Iris pigment epithelial cell (primary cell): ENCODE measurements at regions not wholly inside any gene's neighbourhood (a gene's known extent, or its start where the extent isn't known, plus 50 kb on each side); places are given as distances from the start of the nearest gene placed in this dataset.
"Not testable (repeated sequence)": the region's sequence is repeated elsewhere in the genome, so short reads cannot be mapped to it uniquely, and the experiment has no call there.

Experiments used
- DNase-seq: peaks from one replicate; pipeline ENCODE4 v3.0.0-alpha.2; 2011; ENCODE audit warnings: low read depth

DNA sequence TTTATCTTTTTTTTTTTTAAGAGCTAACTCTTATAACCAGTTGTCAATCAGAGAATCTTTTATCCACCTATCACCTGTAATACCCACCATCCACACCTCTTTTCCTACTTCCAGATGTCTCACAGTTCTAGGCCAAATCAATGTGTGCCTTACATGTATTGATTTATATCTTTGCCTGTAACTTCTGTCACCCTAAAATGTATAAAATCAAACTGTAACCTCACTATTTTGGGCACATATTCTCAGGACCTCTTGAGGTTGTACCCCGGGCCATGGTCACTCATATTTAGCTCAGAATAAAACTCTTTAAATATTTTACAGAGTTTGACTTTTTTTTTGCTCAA lies 404.7 kb upstream of the RORB start:
- no peak for DNase-seq

GRCh38 chr9:74094037-74094436 lies 403.1 kb upstream of the RORB start:
- DNase-seq = not testable (repeated sequence)

DNA sequence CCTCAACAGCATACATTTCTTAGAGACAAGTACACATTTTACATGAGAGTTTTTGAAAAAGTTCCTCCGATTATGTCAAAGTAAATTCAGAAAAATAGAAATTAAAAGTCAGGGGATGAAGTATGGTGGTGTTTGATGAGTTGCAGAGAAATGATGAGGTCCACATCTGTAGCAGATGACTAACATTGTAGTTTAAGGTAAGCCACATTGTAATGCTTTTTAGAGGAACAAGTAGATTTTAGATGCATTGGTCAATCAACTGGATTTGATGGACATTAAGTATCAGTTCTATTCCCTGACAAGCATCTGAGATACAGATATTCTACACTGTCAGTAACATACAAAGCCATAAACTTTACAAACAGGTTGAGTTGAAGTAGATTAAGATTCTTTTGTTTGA lies 402.4 kb upstream of the RORB start:
- no peak for DNase-seq

DNA sequence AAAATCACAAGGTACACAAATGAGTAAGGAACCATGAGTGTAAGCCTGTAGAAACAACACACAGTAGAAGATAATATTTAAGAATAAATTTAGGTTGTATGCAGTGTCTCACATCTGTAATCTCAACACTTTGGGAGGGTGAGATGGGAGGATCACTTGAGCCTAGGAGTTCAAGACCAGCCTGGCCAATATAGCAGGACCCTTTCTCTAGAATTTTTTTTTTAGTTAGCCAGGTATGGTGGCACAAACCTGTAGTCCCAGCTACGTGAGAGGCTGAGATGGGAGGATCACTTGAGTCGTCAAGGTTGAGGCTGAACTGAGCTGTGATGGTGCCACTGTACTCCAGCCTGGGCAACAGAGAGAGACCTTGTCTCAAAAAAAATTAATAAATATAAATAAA lies 401.2 kb upstream of the RORB start:
- DNase-seq = no peak

DNA sequence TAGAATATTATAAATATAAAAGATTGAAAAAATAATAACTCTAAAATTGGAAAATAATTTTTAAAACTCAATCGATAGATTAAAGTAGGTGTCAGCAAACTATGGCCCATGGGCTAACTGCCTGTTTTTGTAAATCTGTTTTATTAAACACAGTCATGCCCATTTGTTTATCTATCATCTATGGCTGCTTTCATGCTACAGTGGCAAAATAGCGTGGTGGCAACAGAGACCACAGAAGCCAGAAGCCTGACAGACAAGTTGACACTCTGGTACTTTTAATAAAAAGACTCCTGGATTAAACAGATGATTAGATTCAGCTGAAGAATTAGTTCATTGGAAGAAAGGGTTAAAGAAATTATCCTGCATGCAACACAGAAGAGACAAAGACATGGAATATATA lies 400.7 kb upstream of the RORB start:
- DNase-seq = no peak

- DNase-seq = no peak
Observed at GRCh38 chr9:74100042-74100441, 397.1 kb upstream of the RORB start.

DNA sequence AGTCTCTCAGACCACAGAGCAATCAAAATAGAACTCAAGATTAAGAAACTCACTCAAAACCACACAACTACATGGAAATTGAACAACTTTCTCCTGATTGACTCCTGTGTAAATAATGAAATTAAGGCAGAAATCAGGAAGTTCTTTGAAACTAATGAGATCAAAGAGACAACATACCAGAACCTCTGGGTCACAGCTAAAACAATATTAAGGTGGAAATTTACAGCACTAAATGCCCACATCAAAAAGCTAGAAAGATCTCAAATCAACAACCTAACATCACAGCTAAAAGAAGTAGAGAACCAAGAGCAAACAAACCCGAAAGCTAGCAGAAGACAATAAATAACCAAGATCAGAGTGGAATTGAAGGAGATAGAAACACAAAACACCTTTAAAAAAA lies 395.0 kb upstream of the RORB start:
- DNase-seq = not testable (repeated sequence)

GRCh38 chr9:74102702-74103101 lies 394.4 kb upstream of the RORB start:
- no peak for DNase-seq

DNA sequence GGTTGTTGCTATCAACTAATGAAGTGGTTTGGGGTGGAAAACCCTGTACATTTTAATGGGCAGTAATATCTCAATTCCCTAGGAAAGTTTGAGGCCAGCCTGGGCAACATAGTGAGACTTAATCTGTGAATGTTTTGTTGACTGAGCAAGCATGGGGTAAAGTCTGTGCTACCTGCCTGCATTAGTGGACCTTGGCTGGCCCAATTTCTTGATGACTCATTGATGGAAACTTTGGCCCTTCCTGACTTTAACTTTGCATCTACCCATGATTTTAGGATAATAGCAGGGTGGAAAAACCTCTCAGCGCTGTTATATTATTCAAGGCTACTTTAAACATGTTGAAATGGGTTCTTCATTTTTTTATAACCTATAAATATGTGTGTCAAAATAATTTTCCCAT lies 389.4 kb upstream of the RORB start:
- DNase-seq = no peak

DNA sequence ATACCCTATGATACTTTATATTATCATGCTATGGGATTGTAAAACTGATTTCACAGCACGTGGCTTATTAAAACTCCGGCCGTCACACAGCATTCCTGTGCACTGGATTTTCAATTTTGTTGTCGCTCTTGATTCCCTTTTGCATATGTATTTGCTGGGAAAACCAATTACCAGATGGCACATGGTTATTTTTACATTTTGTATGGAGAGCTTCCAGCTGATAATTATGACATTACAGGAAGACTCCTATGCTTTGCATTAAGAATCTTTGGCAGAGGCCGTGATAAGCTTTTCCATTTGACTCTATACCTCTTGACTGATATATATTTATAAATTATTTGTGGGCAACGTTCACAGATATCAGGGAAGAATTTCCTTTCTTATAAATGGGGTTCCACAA lies 381.2 kb upstream of the RORB start:
- no peak for DNase-seq

- DNase-seq = no peak
Observed at GRCh38 chr9:74117151-74117550, 380.0 kb upstream of the RORB start.

DNA sequence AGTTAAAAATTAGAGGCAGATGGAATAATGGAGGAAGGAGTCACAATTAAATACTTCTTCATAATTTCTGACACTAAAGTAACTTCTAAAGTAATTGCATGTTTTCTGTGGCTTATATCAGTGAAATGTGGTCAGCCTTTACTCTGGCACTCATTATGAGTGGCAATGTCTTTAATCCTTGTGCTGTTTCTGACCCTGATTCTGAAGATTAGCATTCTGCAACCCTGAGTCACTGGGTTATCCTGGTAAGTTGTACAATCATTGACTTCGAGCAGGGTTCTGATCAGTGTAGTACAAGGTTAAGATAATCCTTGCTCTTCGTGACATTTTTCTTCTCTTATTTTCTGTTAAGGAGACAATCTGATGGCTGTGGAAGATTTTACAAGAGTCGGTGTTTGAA lies 379.4 kb upstream of the RORB start:
- peak; percentile 60 for DNase-seq

DNA sequence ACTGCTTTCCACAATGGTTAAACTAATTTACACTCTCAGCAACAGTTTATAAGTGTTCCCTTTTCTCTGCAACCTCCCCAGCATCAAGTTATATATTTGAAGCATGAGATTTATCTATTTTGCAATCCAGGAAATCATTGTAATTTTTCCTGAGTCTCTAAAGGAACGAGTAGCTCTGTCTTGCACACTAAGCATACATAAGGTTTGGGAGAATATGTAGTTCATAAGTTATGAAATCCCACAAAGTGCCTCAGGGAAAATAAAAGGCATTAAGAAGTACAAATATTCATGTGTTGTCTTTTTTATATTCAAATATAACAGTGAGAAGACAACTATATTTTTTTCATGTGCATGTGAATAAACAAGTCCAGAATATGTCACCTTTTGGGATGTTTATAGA lies 377.1 kb upstream of the RORB start:
- peak; percentile 34 for DNase-seq

- DNase-seq = peak; percentile 12
Observed at GRCh38 chr9:74120470-74120869, 376.7 kb upstream of the RORB start.

DNA sequence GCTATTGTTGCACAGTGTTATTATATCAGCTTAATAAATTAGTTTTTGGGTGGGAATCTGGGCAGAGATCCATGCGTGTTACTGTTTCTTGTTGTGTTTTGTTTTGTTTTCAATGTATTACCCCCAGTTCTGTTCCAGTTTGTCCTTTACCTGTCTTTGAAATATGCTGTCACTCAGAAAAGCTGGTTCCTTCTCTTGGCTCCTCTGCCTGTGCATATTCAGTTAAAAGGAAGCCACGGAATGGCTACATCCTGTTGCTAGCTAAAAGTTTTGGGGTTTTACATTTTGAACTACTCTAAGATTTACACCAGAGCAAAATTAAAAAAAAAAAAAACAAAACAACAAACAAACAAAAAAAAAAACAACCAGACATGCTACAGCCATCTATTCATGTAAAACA lies 374.9 kb upstream of the RORB start:
- no peak for DNase-seq

- no peak for DNase-seq
Observed at GRCh38 chr9:74122661-74123060, 374.5 kb upstream of the RORB start.

GRCh38 chr9:74125941-74126340 lies 371.2 kb upstream of the RORB start:
- DNase-seq = peak; percentile 14

GRCh38 chr9:74132986-74133385 lies 364.1 kb upstream of the RORB start:
- no peak for DNase-seq

DNA sequence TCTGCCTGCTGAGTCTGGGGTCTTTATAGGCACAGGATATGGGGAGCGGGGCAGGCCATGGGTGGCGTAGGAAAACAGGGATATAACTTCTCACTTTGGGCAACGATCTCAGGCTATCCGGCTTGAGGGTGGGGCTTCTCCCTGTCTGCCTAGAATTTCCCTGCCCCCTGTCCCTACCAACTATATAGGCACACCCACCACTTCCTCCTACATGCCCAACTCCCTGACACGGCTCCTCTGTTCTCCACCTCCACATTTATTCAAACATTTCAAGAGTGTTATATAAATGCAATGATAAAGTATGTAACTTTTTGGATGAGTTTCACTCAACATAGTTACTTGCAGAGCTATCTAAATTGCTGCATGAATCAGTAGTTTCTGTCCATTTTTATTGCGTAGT lies 363.2 kb upstream of the RORB start:
- no peak for DNase-seq

GRCh38 chr9:74138182-74138581 lies 359.0 kb upstream of the RORB start:
- no peak for DNase-seq

GRCh38 chr9:74140141-74140540 lies 357.0 kb upstream of the RORB start:
- DNase-seq = no peak

- no peak for DNase-seq
Observed at GRCh38 chr9:74147906-74148305, 349.2 kb upstream of the RORB start.

GRCh38 chr9:74172874-74173273 lies 324.3 kb upstream of the RORB start:
- DNase-seq = no peak

GRCh38 chr9:74173284-74173683 lies 323.9 kb upstream of the RORB start:
- no peak for DNase-seq

GRCh38 chr9:74197771-74198170 lies 299.4 kb upstream of the RORB start:
- DNase-seq = not testable (repeated sequence)
